ENCODE measurements at regions not wholly inside any gene's neighbourhood (a gene's known extent, or its start where the extent isn't known, plus 50 kb on each side); places are given as distances from the start of the nearest gene placed in this dataset.

DNA sequence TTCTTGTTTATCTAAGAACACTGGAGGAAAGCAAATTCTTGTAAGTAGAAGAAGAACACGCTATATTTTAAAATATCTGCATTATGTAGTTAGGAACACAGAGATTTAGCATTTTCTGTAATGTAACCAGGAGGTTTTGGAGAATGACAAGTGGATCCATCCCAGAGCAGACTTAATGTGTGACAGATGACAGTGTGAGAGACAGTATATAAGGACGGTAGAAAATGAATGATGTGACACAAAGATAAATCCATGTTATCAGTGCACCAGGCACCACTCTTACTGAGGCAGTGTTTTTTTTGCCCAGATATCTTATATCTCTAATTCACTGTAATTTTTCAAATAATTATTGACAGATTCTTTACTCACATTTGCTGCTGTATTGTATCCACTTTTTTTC lies 239.0 kb upstream of the KCNN2 start:
- TF ChIP-seq, protein P1, sequence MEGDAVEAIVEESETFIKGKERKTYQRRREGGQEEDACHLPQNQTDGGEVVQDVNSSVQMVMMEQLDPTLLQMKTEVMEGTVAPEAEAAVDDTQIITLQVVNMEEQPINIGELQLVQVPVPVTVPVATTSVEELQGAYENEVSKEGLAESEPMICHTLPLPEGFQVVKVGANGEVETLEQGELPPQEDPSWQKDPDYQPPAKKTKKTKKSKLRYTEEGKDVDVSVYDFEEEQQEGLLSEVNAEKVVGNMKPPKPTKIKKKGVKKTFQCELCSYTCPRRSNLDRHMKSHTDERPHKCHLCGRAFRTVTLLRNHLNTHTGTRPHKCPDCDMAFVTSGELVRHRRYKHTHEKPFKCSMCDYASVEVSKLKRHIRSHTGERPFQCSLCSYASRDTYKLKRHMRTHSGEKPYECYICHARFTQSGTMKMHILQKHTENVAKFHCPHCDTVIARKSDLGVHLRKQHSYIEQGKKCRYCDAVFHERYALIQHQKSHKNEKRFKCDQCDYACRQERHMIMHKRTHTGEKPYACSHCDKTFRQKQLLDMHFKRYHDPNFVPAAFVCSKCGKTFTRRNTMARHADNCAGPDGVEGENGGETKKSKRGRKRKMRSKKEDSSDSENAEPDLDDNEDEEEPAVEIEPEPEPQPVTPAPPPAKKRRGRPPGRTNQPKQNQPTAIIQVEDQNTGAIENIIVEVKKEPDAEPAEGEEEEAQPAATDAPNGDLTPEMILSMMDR (IDR thresholded peaks at IDR 0.05 in 4 of 5, conservative IDR thresholded peaks at IDR 0.05 in 1 of 5), result no peak
- TF ChIP-seq POLR2A (IDR thresholded peaks at IDR 0.05), result no peak
